ENCODE measurements at regions not wholly inside any gene's neighbourhood (a gene's known extent, or its start where the extent isn't known, plus 50 kb on each side); places are given as distances from the start of the nearest gene placed in this dataset.

GRCh38 chr13:50360637-50361036 is 345.4 kb downstream of the KCNRG start:
- no peak for TF ChIP-seq CTCF (IDR thresholded peaks at IDR 0.05; ENCODE audit: low read depth, low read length, missing control alignments)
- DNase-seq (ENCODE audit: extremely low read depth, low read depth) = no peak

GRCh38 chr13:50361282-50361681 is 346.0 kb downstream of the KCNRG start:
- no peak for TF ChIP-seq CTCF (IDR thresholded peaks at IDR 0.05; ENCODE audit: low read depth, low read length, missing control alignments)
- no peak overlapping the region for H3K4me3 ChIP-seq (replicated peaks; ENCODE audit: low read depth, low read length)
- DNase-seq (ENCODE audit: extremely low read depth, low read depth) = no peak

More at GRCh38 chr13:50360637-50361036, 345.4 kb downstream of the KCNRG start:
- H3K4me3 ChIP-seq (replicated peaks; ENCODE audit: low read depth, low read length) = no peak overlapping the region

- no peak for TF ChIP-seq CTCF (IDR thresholded peaks at IDR 0.05; ENCODE audit: low read depth, low read length, missing control alignments)
- H3K4me3 ChIP-seq (replicated peaks; ENCODE audit: low read depth, low read length) = no peak overlapping the region
- no peak for DNase-seq (ENCODE audit: extremely low read depth, low read depth)
Measured at GRCh38 chr13:50365408-50366391, 350.5 kb downstream of the KCNRG start.

- TF ChIP-seq CTCF (IDR thresholded peaks at IDR 0.05; ENCODE audit: low read depth, low read length, missing control alignments) = no peak
- H3K4me3 ChIP-seq (replicated peaks; ENCODE audit: low read depth, low read length) = no peak overlapping the region
- DNase-seq (ENCODE audit: extremely low read depth, low read depth) = no peak
Measured at GRCh38 chr13:50366488-50367174, 351.4 kb downstream of the KCNRG start.

- no peak for TF ChIP-seq CTCF (IDR thresholded peaks at IDR 0.05; ENCODE audit: low read depth, low read length, missing control alignments)
Measured at GRCh38 chr13:50369646-50370045, 354.4 kb downstream of the KCNRG start.

GRCh38 chr13:50370303-50370950 is 355.2 kb downstream of the KCNRG start:
- no peak for TF ChIP-seq CTCF (IDR thresholded peaks at IDR 0.05; ENCODE audit: low read depth, low read length, missing control alignments)
- no peak for DNase-seq (ENCODE audit: extremely low read depth, low read depth)
- no peak overlapping the region for H3K4me3 ChIP-seq (replicated peaks; ENCODE audit: low read depth, low read length)

More at GRCh38 chr13:50369646-50370045, 354.4 kb downstream of the KCNRG start:
- H3K4me3 ChIP-seq (replicated peaks; ENCODE audit: low read depth, low read length) = no peak overlapping the region
- no peak for DNase-seq (ENCODE audit: extremely low read depth, low read depth)
